GM18505 (cell line): ENCODE measurements at regions not wholly inside any gene's neighbourhood (a gene's known extent, or its start where the extent isn't known, plus 50 kb on each side); places are given as distances from the start of the nearest gene placed in this dataset.

ENCODE experiments used
- ATAC-seq: cut with Tn5 transposase; IDR thresholded peaks from one replicate; pipeline ENCODE4 v1.9.1; 2021; ENCODE audit not compliant: unreplicated experiment
- POLR2A ChIP-seq: IDR thresholded peaks from 4 replicates; pipeline ENCODE4 v1.6.1; 2011; ENCODE audit warnings: borderline replicate concordance; ENCODE audit not compliant: insufficient read depth, insufficient read length; ENCODE audit errors: extremely low read depth

- TF ChIP-seq POLR2A, result no peak
These were observed 77.6 kb upstream of the RAB40AL start for GRCh38 chrX:102859550-102859871.

GRCh38 chrX:102860235-102860634 is 76.8 kb upstream of the RAB40AL start:
- TF ChIP-seq POLR2A, result no peak
- no peak for ATAC-seq

More at GRCh38 chrX:102859550-102859871, 77.6 kb upstream of the RAB40AL start:
- ATAC-seq, result no peak

- TF ChIP-seq POLR2A, result no peak
- peak; percentile 98 for ATAC-seq
These were observed 73.3 kb upstream of the RAB40AL start for GRCh38 chrX:102863735-102864134.

GRCh38 chrX:102866981-102867656 is 70.0 kb upstream of the RAB40AL start:
- no peak for ATAC-seq
- TF ChIP-seq POLR2A, result no peak

- TF ChIP-seq POLR2A, result no peak
- no peak for ATAC-seq
These were observed 53.6 kb upstream of the RAB40AL start for GRCh38 chrX:102883491-102883890.
